Muscle layer of duodenum (tissue), 2 donors: ENCODE measurements at regions not wholly inside any gene's neighbourhood (a gene's known extent, or its start where the extent isn't known, plus 50 kb on each side); places are given as distances from the start of the nearest gene placed in this dataset.

Source experiments
- H3K27ac ChIP-seq: one replicate; pipeline ENCODE4 v1.7.0; 2013; ENCODE audit warnings: mild to moderate bottlenecking, low read length
- H3K27me3 ChIP-seq: one replicate; pipeline ENCODE4 v1.7.0; 2013; ENCODE audit warnings: low read depth, mild to moderate bottlenecking, control low read depth, low read length
- H3K36me3 ChIP-seq, 2 donors: one replicate each; pipeline ENCODE4 v1.7.0; 2013; ENCODE audit warnings: low read length in 2 of 2, control low read depth in 1 of 2, mild to moderate bottlenecking in 1 of 2; ENCODE audit not compliant: insufficient read depth in 2 of 2, control insufficient read depth in 1 of 2
- H3K4me1 ChIP-seq, 2 donors: one replicate each; pipeline ENCODE4 v1.7.0; 2013; ENCODE audit warnings: low read length in 2 of 2, mild to moderate bottlenecking in 2 of 2, control low read depth in 1 of 2, moderate library complexity in 1 of 2; ENCODE audit not compliant: insufficient read depth in 2 of 2, control insufficient read depth in 1 of 2
- H3K4me3 ChIP-seq, 2 donors: one replicate each; pipeline ENCODE4 v1.7.0; 2013; ENCODE audit warnings: low read length in 2 of 2, low read depth in 1 of 2, mild to moderate bottlenecking in 1 of 2
- H3K9me3 ChIP-seq, 2 donors: one replicate each; pipeline ENCODE4 v1.7.0; 2013; ENCODE audit warnings: low read length in 2 of 2, control low read depth in 1 of 2, mild to moderate bottlenecking in 1 of 2; ENCODE audit not compliant: control insufficient read depth in 1 of 2
- donor health status: healthy.

GRCh38 chr5:87094833-87095232 lies 172.8 kb upstream of the RASA1 start:
- H3K4me3 ChIP-seq = no peak overlapping the region
- no peaks in the 10 kb centered on the region for H3K9me3 ChIP-seq
- H3K27me3 ChIP-seq = no peaks in the 10 kb centered on the region
- no peaks in the 10 kb centered on the region for H3K4me1 ChIP-seq
- no peaks in the 10 kb centered on the region for H3K36me3 ChIP-seq
- no peak overlapping the region for H3K27ac ChIP-seq

GRCh38 chr5:87095787-87096186 lies 171.9 kb upstream of the RASA1 start:
- Histone ChIP-seq H3K27ac (no peak overlapping the region), H3K4me3 (no peak overlapping the region), H3K27me3 (no peaks in the 10 kb centered on the region), H3K9me3 (no peaks in the 10 kb centered on the region), H3K36me3 (no peaks in the 10 kb centered on the region), H3K4me1 (no peaks in the 10 kb centered on the region)

- Histone ChIP-seq H3K36me3 (no peaks in the 10 kb centered on the region), H3K27me3 (no peaks in the 10 kb centered on the region), H3K4me1 (no peaks in the 10 kb centered on the region), H3K4me3 (no peak overlapping the region), H3K27ac (no peak overlapping the region), H3K9me3 (no peaks in the 10 kb centered on the region)
Observed at GRCh38 chr5:87097664-87098063, 170.0 kb upstream of the RASA1 start.

- Histone ChIP-seq H3K4me3 (no peak overlapping the region), H3K9me3 (no peaks in the 10 kb centered on the region), H3K27me3 (no peaks in the 10 kb centered on the region), H3K36me3 (no peaks in the 10 kb centered on the region), H3K4me1 (no peaks in the 10 kb centered on the region), H3K27ac (no peak overlapping the region)
Observed at GRCh38 chr5:87099291-87099839, 168.3 kb upstream of the RASA1 start.

GRCh38 chr5:87099968-87100367 lies 167.7 kb upstream of the RASA1 start:
- H3K27ac ChIP-seq = no peak overlapping the region
- no peak overlapping the region for H3K4me3 ChIP-seq
- no peaks in the 10 kb centered on the region for H3K27me3 ChIP-seq
- no peaks in the 10 kb centered on the region for H3K9me3 ChIP-seq
- no peaks in the 10 kb centered on the region for H3K4me1 ChIP-seq
- H3K36me3 ChIP-seq = no peaks in the 10 kb centered on the region

GRCh38 chr5:87101321-87101720 lies 166.4 kb upstream of the RASA1 start:
- Histone ChIP-seq H3K4me1 (no peaks in the 10 kb centered on the region), H3K4me3 (no peak overlapping the region), H3K27ac (no peak overlapping the region), H3K9me3 (no peaks in the 10 kb centered on the region), H3K36me3 (no peaks in the 10 kb centered on the region), H3K27me3 (no peaks in the 10 kb centered on the region)

GRCh38 chr5:87102841-87103240 lies 164.8 kb upstream of the RASA1 start:
- H3K4me3 ChIP-seq = no peak overlapping the region
- H3K9me3 ChIP-seq = no peaks in the 10 kb centered on the region
- H3K36me3 ChIP-seq = no peaks in the 10 kb centered on the region
- H3K27me3 ChIP-seq = no peaks in the 10 kb centered on the region
- no peaks in the 10 kb centered on the region for H3K4me1 ChIP-seq
- H3K27ac ChIP-seq = no peak overlapping the region

GRCh38 chr5:87103616-87104287 lies 163.9 kb upstream of the RASA1 start:
- H3K36me3 ChIP-seq = no peaks in the 10 kb centered on the region
- H3K4me3 ChIP-seq = no peak overlapping the region
- no peak overlapping the region for H3K27ac ChIP-seq
- no peaks in the 10 kb centered on the region for H3K27me3 ChIP-seq
- no peaks in the 10 kb centered on the region for H3K9me3 ChIP-seq
- no peaks in the 10 kb centered on the region for H3K4me1 ChIP-seq

- Histone ChIP-seq H3K27me3 (no peaks in the 10 kb centered on the region), H3K4me1 (no peaks in the 10 kb centered on the region), H3K4me3 (no peak overlapping the region), H3K27ac (no peak overlapping the region), H3K9me3 (no peaks in the 10 kb centered on the region), H3K36me3 (no peaks in the 10 kb centered on the region)
Observed at GRCh38 chr5:87105577-87105976, 162.1 kb upstream of the RASA1 start.

GRCh38 chr5:87109746-87110145 lies 157.9 kb upstream of the RASA1 start:
- H3K36me3 ChIP-seq = no peaks in the 10 kb centered on the region
- no peaks in the 10 kb centered on the region for H3K4me1 ChIP-seq
- H3K9me3 ChIP-seq = no peaks in the 10 kb centered on the region
- H3K4me3 ChIP-seq = no peak overlapping the region
- no peak overlapping the region for H3K27ac ChIP-seq
- no peaks in the 10 kb centered on the region for H3K27me3 ChIP-seq

GRCh38 chr5:87110721-87111120 lies 157.0 kb upstream of the RASA1 start:
- Histone ChIP-seq H3K4me3 (no peak overlapping the region), H3K9me3 (no peaks in the 10 kb centered on the region), H3K4me1 (no peaks in the 10 kb centered on the region), H3K27ac (no peak overlapping the region), H3K36me3 (no peaks in the 10 kb centered on the region), H3K27me3 (no peaks in the 10 kb centered on the region)

- Histone ChIP-seq H3K36me3 (no peaks in the 10 kb centered on the region), H3K27me3 (no peaks in the 10 kb centered on the region), H3K9me3 (no peaks in the 10 kb centered on the region), H3K27ac (no peak overlapping the region), H3K4me1 (no peaks in the 10 kb centered on the region), H3K4me3 (no peak overlapping the region)
Observed at GRCh38 chr5:87113861-87114260, 153.8 kb upstream of the RASA1 start.
